MCF 10A (cell line): ENCODE measurements at regions not wholly inside any gene's neighbourhood (a gene's known extent, or its start where the extent isn't known, plus 50 kb on each side); places are given as distances from the start of the nearest gene placed in this dataset.

Source experiments
- BruUV-seq: library from RNA; stranded (reverse); fragments of 400-500 nt; replicated peaks from 2 replicates; lab custom pipeline; 2021; lab: Mats Ljungman, UMichigan
- CTCF ChIA-PET: fragments of 300-600 bp; sonication (Branson Sonifier 250); formaldehyde crosslinking; extraction: SDS; loops from one replicate; lab custom pipeline; 2021; ENCODE audit warnings: antibody characterized with exemption, inconsistent platforms; lab: Yijun Ruan, JAX
- POLR2A ChIA-PET: fragments of 300-600, 350-650 bp; sonication (Branson Sonifier 250); formaldehyde crosslinking; extraction: SDS; loops from one replicate; lab custom pipeline; 2020; ENCODE audit warnings: antibody characterized with exemption, inconsistent platforms; lab: Yijun Ruan, JAX
- DNase-seq: peaks from one replicate; pipeline ENCODE4 v3.0.0-alpha.2; 2018; ENCODE audit not compliant: unreplicated experiment
- H3K27ac Mint-ChIP-seq: one replicate; pipeline ENCODE4 v1.8.0; 2022; ENCODE audit warnings: mild to moderate bottlenecking, low read depth, mixed read lengths; ENCODE audit not compliant: unreplicated experiment
- H3K27me3 Mint-ChIP-seq: one replicate; pipeline ENCODE4 v1.8.0; 2022; ENCODE audit warnings: mixed read lengths; ENCODE audit not compliant: insufficient read depth, unreplicated experiment
- H3K36me3 Mint-ChIP-seq: one replicate; pipeline ENCODE4 v1.8.0; 2022; ENCODE audit warnings: mild to moderate bottlenecking, moderate library complexity, mixed read lengths; ENCODE audit not compliant: insufficient read depth, unreplicated experiment
- H3K4me1 Mint-ChIP-seq: one replicate; pipeline ENCODE4 v1.8.0; 2022; ENCODE audit warnings: mixed read lengths; ENCODE audit not compliant: insufficient read depth, unreplicated experiment
- H3K4me3 Mint-ChIP-seq: one replicate; pipeline ENCODE4 v1.8.0; 2022; ENCODE audit warnings: mild to moderate bottlenecking, moderate library complexity, mixed read lengths; ENCODE audit not compliant: unreplicated experiment
- H3K9me3 Mint-ChIP-seq: one replicate; pipeline ENCODE4 v1.8.0; 2022; ENCODE audit warnings: mixed read lengths; ENCODE audit not compliant: unreplicated experiment
- intact Hi-C: fragments of 100-400 bp; cut with micrococcal nuclease; formaldehyde crosslinking; loops from 2 replicates; pipeline ENCODE4 v1.14.1; 2022
- TF ChIP-seq, protein P1 (sequence below): fragments of 200-600 bp; IDR thresholded peaks from one replicate; pipeline ENCODE4 v1.8.0; 2022; ENCODE audit warnings: antibody characterized with exemption, mild to moderate bottlenecking; ENCODE audit not compliant: unreplicated experiment

DNA sequence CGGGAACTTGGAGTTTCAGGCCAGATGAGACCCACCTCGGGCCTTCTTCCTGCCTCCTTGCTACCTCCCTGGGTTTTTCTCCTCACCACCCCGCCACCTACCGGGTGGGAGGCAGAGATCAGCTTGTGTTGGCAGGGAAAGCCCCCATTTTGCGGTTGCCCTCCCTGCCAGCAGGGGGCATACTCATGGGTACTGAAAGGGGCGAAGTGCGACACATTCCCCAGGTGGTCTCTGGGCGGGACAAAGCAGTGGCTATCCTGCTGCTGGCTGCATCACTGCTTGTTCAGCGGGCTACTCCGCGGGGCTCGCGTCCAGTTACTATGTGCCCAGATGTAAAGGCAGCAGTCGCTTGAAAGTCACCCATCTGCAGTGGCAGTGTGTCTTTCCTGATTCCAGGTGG lies 330.3 kb downstream of the PDHA2 start:
- Mint-ChIP-seq H3K36me3 (no peaks in the 10 kb centered on the region), H3K4me1 (peaks cover 9% of the 10 kb centered on the region), H3K27me3 (no peaks in the 10 kb centered on the region), H3K4me3 (no peak overlapping the region), H3K9me3 (no peaks in the 10 kb centered on the region), H3K27ac (no peak overlapping the region)
- no peak for DNase-seq
- POLR2A ChIA-PET = no interaction called here
- CTCF ChIA-PET = interaction anchor here (1.1 kb wide), 1 partner anchor 19 kb away, joined by 3 read pairs; no protein-coding TSS in a partner anchor
- intact Hi-C loops = no loop called here
- TF ChIP-seq, protein P1, sequence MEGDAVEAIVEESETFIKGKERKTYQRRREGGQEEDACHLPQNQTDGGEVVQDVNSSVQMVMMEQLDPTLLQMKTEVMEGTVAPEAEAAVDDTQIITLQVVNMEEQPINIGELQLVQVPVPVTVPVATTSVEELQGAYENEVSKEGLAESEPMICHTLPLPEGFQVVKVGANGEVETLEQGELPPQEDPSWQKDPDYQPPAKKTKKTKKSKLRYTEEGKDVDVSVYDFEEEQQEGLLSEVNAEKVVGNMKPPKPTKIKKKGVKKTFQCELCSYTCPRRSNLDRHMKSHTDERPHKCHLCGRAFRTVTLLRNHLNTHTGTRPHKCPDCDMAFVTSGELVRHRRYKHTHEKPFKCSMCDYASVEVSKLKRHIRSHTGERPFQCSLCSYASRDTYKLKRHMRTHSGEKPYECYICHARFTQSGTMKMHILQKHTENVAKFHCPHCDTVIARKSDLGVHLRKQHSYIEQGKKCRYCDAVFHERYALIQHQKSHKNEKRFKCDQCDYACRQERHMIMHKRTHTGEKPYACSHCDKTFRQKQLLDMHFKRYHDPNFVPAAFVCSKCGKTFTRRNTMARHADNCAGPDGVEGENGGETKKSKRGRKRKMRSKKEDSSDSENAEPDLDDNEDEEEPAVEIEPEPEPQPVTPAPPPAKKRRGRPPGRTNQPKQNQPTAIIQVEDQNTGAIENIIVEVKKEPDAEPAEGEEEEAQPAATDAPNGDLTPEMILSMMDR = peak; percentile 6
- BruUV-seq = no TSS peak

DNA sequence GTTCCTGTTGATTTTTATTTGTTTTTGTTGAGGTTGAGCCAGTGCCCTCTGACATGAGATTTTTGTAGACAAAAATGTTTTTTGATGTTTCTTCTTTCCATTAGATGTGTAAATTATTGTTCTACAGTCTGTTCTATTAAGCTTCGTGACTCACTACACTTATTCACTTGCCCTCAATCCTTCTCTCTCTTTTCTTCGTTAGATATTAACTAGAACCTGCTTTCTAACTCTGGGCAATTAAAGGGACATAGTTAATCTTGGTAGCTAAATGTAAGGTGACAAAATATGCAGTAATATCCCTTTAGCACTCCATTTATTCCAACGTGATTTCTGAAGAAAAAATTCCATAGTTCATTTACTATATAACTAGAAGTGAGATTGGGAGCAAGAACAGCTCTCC lies 333.9 kb downstream of the PDHA2 start:
- no TSS peak for BruUV-seq
- TF ChIP-seq, protein P1 = no peak
- H3K9me3 Mint-ChIP-seq = no peaks in the 10 kb centered on the region
- ChIA-PET CTCF (no interaction called here), POLR2A (no interaction called here)
- H3K36me3 Mint-ChIP-seq = no peaks in the 10 kb centered on the region
- H3K27me3 Mint-ChIP-seq = no peaks in the 10 kb centered on the region
- no peak overlapping the region for H3K27ac Mint-ChIP-seq
- no peak for DNase-seq
- intact Hi-C loops = no loop called here
- H3K4me1 Mint-ChIP-seq = peaks cover 6% of the 10 kb centered on the region
- no peak overlapping the region for H3K4me3 Mint-ChIP-seq

DNA sequence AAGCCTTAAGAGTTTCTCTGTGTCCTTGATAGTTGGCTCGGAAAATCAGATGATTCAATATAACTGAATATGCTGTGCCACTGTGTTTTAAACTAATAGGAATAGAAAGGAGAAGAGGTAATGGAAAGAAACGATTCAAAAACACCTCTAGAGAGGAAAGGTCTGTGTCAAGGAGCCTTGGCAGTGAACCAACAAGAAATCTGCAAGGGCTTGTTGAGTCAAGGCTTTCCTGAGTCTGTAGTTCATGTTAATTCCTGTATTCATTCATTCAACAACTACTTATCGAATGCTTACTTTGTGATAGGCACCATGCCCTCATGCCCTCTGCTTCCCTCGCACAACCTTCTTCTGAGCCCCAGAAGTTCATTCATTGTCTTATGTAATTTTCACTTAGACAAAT lies 336.0 kb downstream of the PDHA2 start:
- Mint-ChIP-seq H3K4me1 (peaks cover 6% of the 10 kb centered on the region), H3K9me3 (no peaks in the 10 kb centered on the region), H3K27ac (no peak overlapping the region), H3K36me3 (no peaks in the 10 kb centered on the region), H3K4me3 (no peak overlapping the region), H3K27me3 (no peaks in the 10 kb centered on the region)
- no TSS peak for BruUV-seq
- TF ChIP-seq, protein P1 = no peak
- DNase-seq = peak; percentile 29
- CTCF ChIA-PET = no interaction called here
- intact Hi-C loops = no loop called here
- POLR2A ChIA-PET = interaction anchor here (0.7 kb wide), 1 partner anchor 20 kb away, joined by 3 read pairs; no protein-coding TSS in a partner anchor

DNA sequence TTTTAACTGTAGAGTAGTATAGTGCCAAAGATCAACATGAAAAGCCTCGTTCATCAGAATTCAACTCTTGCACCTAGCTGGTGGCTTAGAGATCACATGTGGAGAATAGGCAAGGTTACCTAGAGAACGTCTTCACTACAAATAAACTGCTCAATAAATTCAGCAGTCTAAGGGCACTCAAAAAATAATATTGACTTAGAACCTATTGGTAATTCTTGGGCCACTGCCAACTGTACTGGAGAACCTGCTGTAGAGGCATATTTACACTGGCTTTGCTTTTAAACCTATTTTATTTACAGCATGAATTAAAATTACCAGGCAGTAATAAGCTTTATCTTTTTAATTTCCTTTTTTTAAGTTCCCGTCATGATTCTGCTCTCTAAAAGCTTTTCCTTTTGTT lies 343.7 kb downstream of the PDHA2 start:
- intact Hi-C loops = no loop called here
- DNase-seq = peak; percentile 8
- no TSS peak for BruUV-seq
- POLR2A ChIA-PET = no interaction called here
- H3K4me1 Mint-ChIP-seq = no peaks in the 10 kb centered on the region
- no peak overlapping the region for H3K27ac Mint-ChIP-seq
- CTCF ChIA-PET = interaction anchor here (0.6 kb wide), 1 partner anchor 11 kb away, joined by 3 read pairs; no protein-coding TSS in a partner anchor
- H3K9me3 Mint-ChIP-seq = no peaks in the 10 kb centered on the region
- no peak overlapping the region for H3K4me3 Mint-ChIP-seq
- no peaks in the 10 kb centered on the region for H3K36me3 Mint-ChIP-seq
- H3K27me3 Mint-ChIP-seq = no peaks in the 10 kb centered on the region
- TF ChIP-seq, protein P1 = no peak
